ENCODE measurements at regions not wholly inside any gene's neighbourhood (a gene's known extent, or its start where the extent isn't known, plus 50 kb on each side); places are given as distances from the start of the nearest gene placed in this dataset.

DNA sequence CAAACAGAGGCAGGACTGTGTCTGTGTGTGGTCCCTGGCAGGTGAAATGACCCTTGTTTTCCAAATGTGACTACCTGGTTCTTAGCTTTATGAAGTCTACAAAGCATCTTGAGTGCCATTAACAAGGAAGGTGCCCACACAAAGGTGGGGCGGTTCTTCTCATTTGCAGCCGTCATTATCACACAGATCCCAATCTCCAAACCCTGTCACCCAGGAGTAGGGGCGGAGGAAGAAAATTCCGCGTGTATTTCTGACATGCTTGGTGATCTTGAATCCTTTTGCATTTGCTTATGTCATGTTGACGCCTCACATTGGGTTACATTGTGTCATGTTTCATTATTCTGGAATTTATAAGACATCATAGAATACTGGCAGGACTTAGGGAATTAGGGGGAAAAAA, 277.3 kb downstream of the VRK1 start:
- Mint-ChIP-seq H3K27me3 (ENCODE audit: low read depth) (peaks cover 3% of the 10 kb centered on the region), H3K4me3 (no peak overlapping the region), H3K4me1 (peaks cover 29% of the 10 kb centered on the region), H3K9me3 (peaks cover 15% of the 10 kb centered on the region), H3K36me3 (peaks cover 4% of the 10 kb centered on the region), H3K27ac (no peak overlapping the region)
- no peak for ATAC-seq
- ChIA-PET POLR2A (no interaction called here), CTCF (no interaction called here)
- no peak for DNase-seq (ENCODE audit: low spot score)
- no peak for TF ChIP-seq AFF4 (CRISPR knock-in tag; IDR thresholded peaks at IDR 0.05; ENCODE audit: borderline replicate concordance)
- TF ChIP-seq SMAD3 (CRISPR knock-in tag; IDR thresholded peaks at IDR 0.05; ENCODE audit: borderline replicate concordance), result no peak
- TF ChIP-seq STAT6 (CRISPR knock-in tag; conservative IDR thresholded peaks at IDR 0.05; ENCODE audit: low read depth), result no peak
- TF ChIP-seq TEAD1 (CRISPR knock-in tag; IDR thresholded peaks at IDR 0.05), result no peak
- TF ChIP-seq, protein P1, sequence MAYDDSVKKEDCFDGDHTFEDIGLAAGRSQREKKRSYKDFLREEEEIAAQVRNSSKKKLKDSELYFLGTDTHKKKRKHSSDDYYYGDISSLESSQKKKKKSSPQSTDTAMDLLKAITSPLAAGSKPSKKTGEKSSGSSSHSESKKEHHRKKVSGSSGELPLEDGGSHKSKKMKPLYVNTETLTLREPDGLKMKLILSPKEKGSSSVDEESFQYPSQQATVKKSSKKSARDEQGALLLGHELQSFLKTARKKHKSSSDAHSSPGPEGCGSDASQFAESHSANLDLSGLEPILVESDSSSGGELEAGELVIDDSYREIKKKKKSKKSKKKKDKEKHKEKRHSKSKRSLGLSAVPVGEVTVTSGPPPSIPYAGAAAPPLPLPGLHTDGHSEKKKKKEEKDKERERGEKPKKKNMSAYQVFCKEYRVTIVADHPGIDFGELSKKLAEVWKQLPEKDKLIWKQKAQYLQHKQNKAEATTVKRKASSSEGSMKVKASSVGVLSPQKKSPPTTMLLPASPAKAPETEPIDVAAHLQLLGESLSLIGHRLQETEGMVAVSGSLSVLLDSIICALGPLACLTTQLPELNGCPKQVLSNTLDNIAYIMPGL (CRISPR knock-in tag; IDR thresholded peaks at IDR 0.05), result no peak

GRCh38 chr14:97074856-97075255, 277.7 kb downstream of the VRK1 start:
- Mint-ChIP-seq H3K9me3 (peaks cover 17% of the 10 kb centered on the region), H3K4me1 (peaks cover 29% of the 10 kb centered on the region), H3K27me3 (ENCODE audit: low read depth) (peaks cover 3% of the 10 kb centered on the region), H3K4me3 (no peak overlapping the region), H3K27ac (no peak overlapping the region), H3K36me3 (peaks cover 4% of the 10 kb centered on the region)
- ChIA-PET POLR2A (no interaction called here), CTCF (no interaction called here)
- no peak for ATAC-seq
- no peak for TF ChIP-seq JUN (CRISPR knock-in tag; IDR thresholded peaks at IDR 0.05)
- TF ChIP-seq, protein P2, sequence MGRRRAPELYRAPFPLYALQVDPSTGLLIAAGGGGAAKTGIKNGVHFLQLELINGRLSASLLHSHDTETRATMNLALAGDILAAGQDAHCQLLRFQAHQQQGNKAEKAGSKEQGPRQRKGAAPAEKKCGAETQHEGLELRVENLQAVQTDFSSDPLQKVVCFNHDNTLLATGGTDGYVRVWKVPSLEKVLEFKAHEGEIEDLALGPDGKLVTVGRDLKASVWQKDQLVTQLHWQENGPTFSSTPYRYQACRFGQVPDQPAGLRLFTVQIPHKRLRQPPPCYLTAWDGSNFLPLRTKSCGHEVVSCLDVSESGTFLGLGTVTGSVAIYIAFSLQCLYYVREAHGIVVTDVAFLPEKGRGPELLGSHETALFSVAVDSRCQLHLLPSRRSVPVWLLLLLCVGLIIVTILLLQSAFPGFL (CRISPR knock-in tag; IDR thresholded peaks at IDR 0.05; ENCODE audit: borderline replicate concordance), result no peak
- TF ChIP-seq ATF1 (CRISPR knock-in tag; IDR thresholded peaks at IDR 0.05), result no peak
- no peak for TF ChIP-seq ZNF138 (CRISPR knock-in tag; conservative IDR thresholded peaks at IDR 0.05)
- TF ChIP-seq NFATC4 (CRISPR knock-in tag; IDR thresholded peaks at IDR 0.05), result no peak
- TF ChIP-seq CBFB (CRISPR knock-in tag; IDR thresholded peaks at IDR 0.05; ENCODE audit: low read depth), result no peak
- TF ChIP-seq, protein P3, sequence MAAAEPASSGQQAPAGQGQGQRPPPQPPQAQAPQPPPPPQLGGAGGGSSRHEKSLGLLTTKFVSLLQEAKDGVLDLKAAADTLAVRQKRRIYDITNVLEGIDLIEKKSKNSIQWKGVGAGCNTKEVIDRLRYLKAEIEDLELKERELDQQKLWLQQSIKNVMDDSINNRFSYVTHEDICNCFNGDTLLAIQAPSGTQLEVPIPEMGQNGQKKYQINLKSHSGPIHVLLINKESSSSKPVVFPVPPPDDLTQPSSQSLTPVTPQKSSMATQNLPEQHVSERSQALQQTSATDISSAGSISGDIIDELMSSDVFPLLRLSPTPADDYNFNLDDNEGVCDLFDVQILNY (CRISPR knock-in tag; IDR thresholded peaks at IDR 0.05), result no peak
- no peak for TF ChIP-seq MAX (CRISPR knock-in tag; IDR thresholded peaks at IDR 0.05)
- no peak for TF ChIP-seq E2F4 (CRISPR knock-in tag; IDR thresholded peaks at IDR 0.05; ENCODE audit: borderline replicate concordance, low read depth)
- TF ChIP-seq, protein P4, sequence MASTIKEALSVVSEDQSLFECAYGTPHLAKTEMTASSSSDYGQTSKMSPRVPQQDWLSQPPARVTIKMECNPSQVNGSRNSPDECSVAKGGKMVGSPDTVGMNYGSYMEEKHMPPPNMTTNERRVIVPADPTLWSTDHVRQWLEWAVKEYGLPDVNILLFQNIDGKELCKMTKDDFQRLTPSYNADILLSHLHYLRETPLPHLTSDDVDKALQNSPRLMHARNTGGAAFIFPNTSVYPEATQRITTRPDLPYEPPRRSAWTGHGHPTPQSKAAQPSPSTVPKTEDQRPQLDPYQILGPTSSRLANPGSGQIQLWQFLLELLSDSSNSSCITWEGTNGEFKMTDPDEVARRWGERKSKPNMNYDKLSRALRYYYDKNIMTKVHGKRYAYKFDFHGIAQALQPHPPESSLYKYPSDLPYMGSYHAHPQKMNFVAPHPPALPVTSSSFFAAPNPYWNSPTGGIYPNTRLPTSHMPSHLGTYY (CRISPR knock-in tag; IDR thresholded peaks at IDR 0.05), result no peak
- TF ChIP-seq, protein P1 (CRISPR knock-in tag; IDR thresholded peaks at IDR 0.05), result no peak
- TF ChIP-seq, protein P5, sequence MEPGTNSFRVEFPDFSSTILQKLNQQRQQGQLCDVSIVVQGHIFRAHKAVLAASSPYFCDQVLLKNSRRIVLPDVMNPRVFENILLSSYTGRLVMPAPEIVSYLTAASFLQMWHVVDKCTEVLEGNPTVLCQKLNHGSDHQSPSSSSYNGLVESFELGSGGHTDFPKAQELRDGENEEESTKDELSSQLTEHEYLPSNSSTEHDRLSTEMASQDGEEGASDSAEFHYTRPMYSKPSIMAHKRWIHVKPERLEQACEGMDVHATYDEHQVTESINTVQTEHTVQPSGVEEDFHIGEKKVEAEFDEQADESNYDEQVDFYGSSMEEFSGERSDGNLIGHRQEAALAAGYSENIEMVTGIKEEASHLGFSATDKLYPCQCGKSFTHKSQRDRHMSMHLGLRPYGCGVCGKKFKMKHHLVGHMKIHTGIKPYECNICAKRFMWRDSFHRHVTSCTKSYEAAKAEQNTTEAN (CRISPR knock-in tag; IDR thresholded peaks at IDR 0.05), result no peak
- no peak for TF ChIP-seq MYBL2 (CRISPR knock-in tag; IDR thresholded peaks at IDR 0.05)
- no peak for TF ChIP-seq NFE2L1 (CRISPR knock-in tag; IDR thresholded peaks at IDR 0.05)
- no peak for DNase-seq (ENCODE audit: low spot score)

All from WTC11 (cell line).